Vagina (tissue), 2 donors: ENCODE measurements at regions not wholly inside any gene's neighbourhood (a gene's known extent, or its start where the extent isn't known, plus 50 kb on each side); places are given as distances from the start of the nearest gene placed in this dataset.

Experiments used
- CTCF ChIP-seq, 3 experiments: fragments of 450-650 bp in 2 of 3; fragments of 200-600 bp in 1 of 3; sonication (generic) in 1 of 3; IDR thresholded peaks; one replicate each; pipeline ENCODE4 v1.5.1; 2017 to 2019; ENCODE audit warnings: antibody characterized with exemption in 3 of 3, mild to moderate bottlenecking in 2 of 3, moderate library complexity in 2 of 3
- POLR2A ChIP-seq, 2 donors: fragments of 450-650 bp; IDR thresholded peaks; one replicate each; pipeline ENCODE4 v1.6.1; 2017; ENCODE audit warnings: antibody characterized with exemption in 2 of 2, mild to moderate bottlenecking in 2 of 2, moderate library complexity in 2 of 2

GRCh38 chr1:96096613-96097321 is 624.8 kb upstream of the PTBP2 start:
- TF ChIP-seq CTCF (IDR thresholded peaks at IDR 0.05): no peak
- no peak for TF ChIP-seq POLR2A (IDR thresholded peaks at IDR 0.05)
